HepG2 (cell line): ENCODE measurements at regions not wholly inside any gene's neighbourhood (a gene's known extent, or its start where the extent isn't known, plus 50 kb on each side); places are given as distances from the start of the nearest gene placed in this dataset.

Source experiments
- ATAC-seq: fragments of 200-7000 bp; cut with Tn5 transposase; 3 replicates; pipeline ENCODE4 v1.9.1; 2020; ENCODE audit warnings: mild to moderate bottlenecking, moderate library complexity
- BruUV-seq: library from RNA; stranded (reverse); fragments of 400-500 nt; replicated peaks from 2 replicates; lab custom pipeline; 2021; lab: Mats Ljungman, UMichigan
- CTCF ChIA-PET: fragments of 300-600 bp; formaldehyde crosslinking; extraction: SDS; loops from one replicate; lab custom pipeline; 2021; ENCODE audit warnings: low total read pairs, inconsistent platforms, low intra/inter-chr PET ratio; lab: Yijun Ruan, JAX
- POLR2A ChIA-PET: fragments of 350-600 bp; sonication (Branson Sonifier 250); formaldehyde crosslinking; loops from one replicate; lab custom pipeline; 2020; ENCODE audit warnings: antibody characterized with exemption, inconsistent platforms; lab: Yijun Ruan, JAX
- DNase-seq: peaks from one replicate; pipeline ENCODE4 v3.0.0-alpha.2; 2015; ENCODE audit warnings: low spot score
- FAIRE-seq: peaks from 3 replicates; lab custom pipeline; 2011; peaks lifted over from hg19 to GRCh38; lab: Jason Lieb, UNC
- H2AFZ ChIP-seq: one replicate; pipeline ENCODE4 v1.6.1; 2011; ENCODE audit warnings: low read length, inconsistent platforms
- H3K27ac ChIP-seq: fragments of 300-600 bp; 3 replicates; pipeline ENCODE4 v1.8.0; 2011; ENCODE audit warnings: mixed run types, mild to moderate bottlenecking, mixed read lengths, low read length, inconsistent platforms; ENCODE audit not compliant: insufficient read depth; ENCODE audit errors: extremely low read length
- H3K27me3 ChIP-seq, 2 experiments: fragments of 200-600 bp in 1 of 2; 2 replicates in 1 of 2; 3 replicates in 1 of 2; pipeline versions ENCODE4 v1.6.0 to v1.8.0; 2011; ENCODE audit warnings: low read length in 2 of 2, mild to moderate bottlenecking in 2 of 2, moderate library complexity in 2 of 2, inconsistent platforms in 1 of 2; ENCODE audit not compliant: insufficient read depth in 2 of 2, control insufficient read depth in 1 of 2
- H3K36me3 ChIP-seq, 2 experiments: fragments of 200-600 bp in 1 of 2; replicated peaks in 1 of 2; 2 replicates in 1 of 2; 3 replicates in 1 of 2; pipeline versions ENCODE4 v1.5.1 to v1.8.0; 2011; ENCODE audit warnings: low read length in 2 of 2, inconsistent platforms in 1 of 2; ENCODE audit not compliant: insufficient read depth in 2 of 2, control insufficient read depth in 1 of 2
- H3K4me1 ChIP-seq: 2 replicates; pipeline ENCODE4 v1.5.1; 2012; ENCODE audit warnings: low read length, inconsistent platforms; ENCODE audit not compliant: insufficient read depth
- H3K4me2 ChIP-seq: 2 replicates; pipeline ENCODE4 v1.6.0; 2011; ENCODE audit warnings: low read depth, low read length, inconsistent platforms
- H3K4me3 ChIP-seq, 3 experiments: fragments of 200-600 bp in 1 of 3; sonication (generic), shearing (Covaris generic) in 1 of 3; replicated peaks in 1 of 3; 2 replicates each; pipeline ENCODE4 v1.5.1; 2011 to 2016; ENCODE audit warnings: low read length in 3 of 3, inconsistent platforms in 2 of 3, low read depth in 2 of 3, mild to moderate bottlenecking in 2 of 3, control low read depth in 1 of 3, mixed read lengths in 1 of 3; ENCODE audit not compliant: insufficient read depth in 1 of 3
- H3K79me2 ChIP-seq: one replicate; pipeline ENCODE4 v1.6.1; 2011; ENCODE audit warnings: low read length, inconsistent platforms; ENCODE audit not compliant: insufficient read depth
- H3K9ac ChIP-seq: 2 replicates; pipeline ENCODE4 v1.6.0; 2011; ENCODE audit warnings: mild to moderate bottlenecking, low read depth, low read length, inconsistent platforms; ENCODE audit not compliant: insufficient read depth
- H3K9me3 ChIP-seq: 2 replicates; pipeline ENCODE4 v1.5.1; 2012; ENCODE audit warnings: mild to moderate bottlenecking, low read length
- H4K20me1 ChIP-seq: 2 replicates; pipeline ENCODE4 v1.6.0; 2011; ENCODE audit warnings: inconsistent platforms, mild to moderate bottlenecking, low read length, moderate library complexity; ENCODE audit not compliant: insufficient read depth
- BCL6 ChIP-seq: IDR thresholded peaks from 2 replicates; pipeline ENCODE4 v1.6.1; 2016; ENCODE audit warnings: missing genetic modification reagents, missing compliant biosample characterization
- FOXK1 ChIP-seq: sonication (generic); formaldehyde crosslinking; IDR thresholded peaks from 2 replicates; pipeline ENCODE4 v1.4.0; 2020; ENCODE audit warnings: low read depth, missing genetic modification reagents, borderline replicate concordance
- GATA4 ChIP-seq: sonication (generic); IDR thresholded peaks from 2 replicates; pipeline ENCODE4 v1.6.1; 2016; ENCODE audit warnings: antibody characterized with exemption, low read depth, borderline replicate concordance
- KDM2A ChIP-seq: sonication (generic); formaldehyde crosslinking; IDR thresholded peaks from 2 replicates; pipeline ENCODE4 v1.4.0; 2020; ENCODE audit warnings: low read depth, missing genetic modification reagents, borderline replicate concordance
- REXO4 ChIP-seq: sonication (generic); formaldehyde crosslinking; IDR thresholded peaks from 2 replicates; pipeline ENCODE4 v1.8.0; 2022; ENCODE audit warnings: missing genetic modification reagents, mild to moderate bottlenecking, borderline replicate concordance
- SP5 ChIP-seq: IDR thresholded peaks from 2 replicates; pipeline ENCODE4 v1.6.1; 2016; ENCODE audit warnings: low read depth, borderline replicate concordance
- TAF15 ChIP-seq: fragments of 200-400 bp; formaldehyde crosslinking; IDR thresholded peaks from one replicate; pipeline ENCODE4 v1.6.1; 2018; ENCODE audit warnings: mild to moderate bottlenecking, low read depth, low read length; ENCODE audit not compliant: poor library complexity, severe bottlenecking
- ZNF337 ChIP-seq: sonication (generic); formaldehyde crosslinking; IDR thresholded peaks from 2 replicates; pipeline ENCODE4 v1.5.1; 2020; ENCODE audit warnings: missing genetic modification reagents, low read depth, mild to moderate bottlenecking, borderline replicate concordance
- WGBS: methylation state at CpG from one replicate; pipeline ENCODE4 v1.1.6; 2017; ENCODE audit warnings: low lambda C conversion rate; 5-methylcytosine and 5-hydroxymethylcytosine counted together
- in situ Hi-C: cut with HindIII; loops from 2 replicates; pipeline ENCODE4 v1.10.0; 2017; ENCODE audit warnings: low pct_unique_long_range_greater_than_20kb; ENCODE audit not compliant: extremely low pct_ligation_motif_present
- intact Hi-C: fragments of 100-400 bp; cut with micrococcal nuclease; formaldehyde crosslinking; loops from one replicate; pipeline ENCODE4 v1.10.0; 2022; ENCODE audit not compliant: unreplicated experiment
- TF ChIP-seq, protein P1 (sequence below): sonication (generic); formaldehyde crosslinking; IDR thresholded peaks from 2 replicates; pipeline ENCODE4 v1.5.0; 2020; ENCODE audit warnings: mild to moderate bottlenecking, missing genetic modification reagents
- TF ChIP-seq, protein P2 (sequence below): sonication (generic); formaldehyde crosslinking; IDR thresholded peaks from 2 replicates; pipeline ENCODE4 v1.5.1; 2020; ENCODE audit warnings: missing genetic modification reagents, mild to moderate bottlenecking, borderline replicate concordance
- TF ChIP-seq, protein P3 (sequence below): sonication (generic); formaldehyde crosslinking; conservative IDR thresholded peaks from 2 replicates; pipeline ENCODE4 v1.4.0; 2020; ENCODE audit warnings: missing genetic modification reagents
- TF ChIP-seq, protein P4 (sequence below): sonication (generic); formaldehyde crosslinking; IDR thresholded peaks from 2 replicates; pipeline ENCODE4 v1.4.0; 2020; ENCODE audit warnings: missing genetic modification reagents

DNA sequence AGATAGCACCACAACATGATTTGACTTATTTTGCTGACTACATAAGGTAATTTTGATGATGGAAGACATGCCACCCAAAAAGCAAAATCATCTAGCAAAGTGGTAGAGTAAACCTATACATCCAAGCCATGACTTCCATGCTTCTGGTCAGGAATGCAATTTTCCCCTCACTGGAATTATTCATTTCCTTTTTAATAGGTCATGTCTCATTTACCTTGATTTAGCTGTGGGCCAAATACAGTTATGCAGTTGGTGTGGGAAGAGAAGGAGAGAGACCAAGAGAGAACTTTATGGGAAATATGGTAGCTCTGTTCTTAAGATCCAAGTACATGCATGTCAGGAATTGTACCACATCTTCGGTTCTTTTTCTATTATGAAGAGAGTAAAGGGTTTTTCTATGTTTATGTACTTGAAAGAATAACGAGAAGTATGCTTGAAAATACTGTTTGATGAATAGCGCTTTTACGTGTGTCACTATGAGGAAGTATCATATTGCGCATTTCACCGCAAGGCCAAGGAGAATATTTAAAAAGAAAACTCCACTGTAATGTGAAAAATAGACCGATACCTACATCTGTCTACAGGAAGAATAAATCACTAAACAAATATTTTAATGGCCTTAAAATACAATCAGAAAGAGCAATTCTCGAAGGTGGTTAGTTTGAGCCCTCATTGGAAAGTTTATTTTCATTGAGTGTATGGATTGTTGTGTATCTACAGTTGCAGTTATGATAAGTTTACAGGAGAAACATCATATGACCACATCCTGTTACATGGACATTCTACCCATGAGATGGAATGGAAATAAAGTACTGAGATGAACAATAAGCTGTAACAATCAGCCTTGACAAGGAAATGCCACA, 134.0 kb downstream of the FOXD1 start (continued):
- no peak for TF ChIP-seq REXO4

DNA sequence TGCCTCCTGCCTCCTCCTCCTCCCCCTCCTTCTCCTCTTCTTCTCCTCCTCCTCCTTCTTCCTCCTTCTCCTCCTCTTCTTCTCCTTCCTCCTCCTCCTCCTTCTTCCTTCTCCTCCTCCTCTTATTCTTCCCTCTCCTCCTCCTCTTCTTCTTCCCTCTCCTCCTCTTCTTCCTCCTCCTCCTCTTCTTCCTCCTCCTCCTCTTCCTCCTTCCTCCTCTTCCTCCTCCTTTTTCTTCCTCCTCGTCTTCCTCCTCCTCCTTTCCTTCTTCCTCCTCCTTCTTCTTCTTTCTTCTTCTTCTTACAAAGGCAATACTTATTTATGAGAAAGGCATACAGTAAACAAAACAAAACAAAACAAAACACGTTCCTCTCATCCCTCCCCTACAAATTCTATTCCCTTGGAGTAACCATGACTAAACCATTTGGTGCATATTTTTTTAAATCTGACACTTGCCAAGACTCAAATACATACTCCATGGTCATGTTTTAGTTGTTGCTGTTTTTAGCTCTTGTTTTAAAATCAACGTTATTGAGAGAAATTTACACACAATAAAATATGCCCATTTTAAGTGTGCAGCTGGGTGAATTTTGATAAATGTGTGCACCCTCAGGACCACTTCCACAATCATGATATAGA, 135.6 kb downstream of the FOXD1 start:
- Histone ChIP-seq H3K4me3 (no peak overlapping the region), H3K27me3 (peaks cover 7 to 36% of the 10 kb centered on the region in 2 experiments; a peak in 4 of 5 replicates), H3K9me3 (no peaks in the 10 kb centered on the region), H2AFZ (no peak overlapping the region), H3K4me1 (no peaks in the 10 kb centered on the region), H4K20me1 (no peaks in the 10 kb centered on the region), H3K79me2 (no peaks in the 10 kb centered on the region), H3K36me3 (no peaks in the 10 kb centered on the region), H3K27ac (no peak overlapping the region), H3K4me2 (no peak overlapping the region), H3K9ac (no peak overlapping the region)
- no TSS peak for BruUV-seq
- DNase-seq (no peak), FAIRE-seq (no peak), ATAC-seq (no peak)
- CTCF ChIA-PET = no interaction called here
- POLR2A ChIA-PET = no interaction called here
- in situ Hi-C loops (no loop called here), intact Hi-C loops (no loop called here)
- TF ChIP-seq, protein P1, sequence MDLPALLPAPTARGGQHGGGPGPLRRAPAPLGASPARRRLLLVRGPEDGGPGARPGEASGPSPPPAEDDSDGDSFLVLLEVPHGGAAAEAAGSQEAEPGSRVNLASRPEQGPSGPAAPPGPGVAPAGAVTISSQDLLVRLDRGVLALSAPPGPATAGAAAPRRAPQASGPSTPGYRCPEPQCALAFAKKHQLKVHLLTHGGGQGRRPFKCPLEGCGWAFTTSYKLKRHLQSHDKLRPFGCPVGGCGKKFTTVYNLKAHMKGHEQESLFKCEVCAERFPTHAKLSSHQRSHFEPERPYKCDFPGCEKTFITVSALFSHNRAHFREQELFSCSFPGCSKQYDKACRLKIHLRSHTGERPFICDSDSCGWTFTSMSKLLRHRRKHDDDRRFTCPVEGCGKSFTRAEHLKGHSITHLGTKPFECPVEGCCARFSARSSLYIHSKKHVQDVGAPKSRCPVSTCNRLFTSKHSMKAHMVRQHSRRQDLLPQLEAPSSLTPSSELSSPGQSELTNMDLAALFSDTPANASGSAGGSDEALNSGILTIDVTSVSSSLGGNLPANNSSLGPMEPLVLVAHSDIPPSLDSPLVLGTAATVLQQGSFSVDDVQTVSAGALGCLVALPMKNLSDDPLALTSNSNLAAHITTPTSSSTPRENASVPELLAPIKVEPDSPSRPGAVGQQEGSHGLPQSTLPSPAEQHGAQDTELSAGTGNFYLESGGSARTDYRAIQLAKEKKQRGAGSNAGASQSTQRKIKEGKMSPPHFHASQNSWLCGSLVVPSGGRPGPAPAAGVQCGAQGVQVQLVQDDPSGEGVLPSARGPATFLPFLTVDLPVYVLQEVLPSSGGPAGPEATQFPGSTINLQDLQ = no peak
- TF ChIP-seq GATA4 (no peak), FOXK1 (CRISPR knock-in tag) (no peak), KDM2A (CRISPR knock-in tag) (no peak), TAF15 (no peak), SP5 (CRISPR knock-in tag) (no peak), ZNF337 (CRISPR knock-in tag) (no peak), BCL6 (CRISPR knock-in tag) (no peak)
- TF ChIP-seq, protein P2, sequence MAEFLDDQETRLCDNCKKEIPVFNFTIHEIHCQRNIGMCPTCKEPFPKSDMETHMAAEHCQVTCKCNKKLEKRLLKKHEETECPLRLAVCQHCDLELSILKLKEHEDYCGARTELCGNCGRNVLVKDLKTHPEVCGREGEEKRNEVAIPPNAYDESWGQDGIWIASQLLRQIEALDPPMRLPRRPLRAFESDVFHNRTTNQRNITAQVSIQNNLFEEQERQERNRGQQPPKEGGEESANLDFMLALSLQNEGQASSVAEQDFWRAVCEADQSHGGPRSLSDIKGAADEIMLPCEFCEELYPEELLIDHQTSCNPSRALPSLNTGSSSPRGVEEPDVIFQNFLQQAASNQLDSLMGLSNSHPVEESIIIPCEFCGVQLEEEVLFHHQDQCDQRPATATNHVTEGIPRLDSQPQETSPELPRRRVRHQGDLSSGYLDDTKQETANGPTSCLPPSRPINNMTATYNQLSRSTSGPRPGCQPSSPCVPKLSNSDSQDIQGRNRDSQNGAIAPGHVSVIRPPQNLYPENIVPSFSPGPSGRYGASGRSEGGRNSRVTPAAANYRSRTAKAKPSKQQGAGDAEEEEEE (CRISPR knock-in tag) = no peak
- TF ChIP-seq, protein P3, sequence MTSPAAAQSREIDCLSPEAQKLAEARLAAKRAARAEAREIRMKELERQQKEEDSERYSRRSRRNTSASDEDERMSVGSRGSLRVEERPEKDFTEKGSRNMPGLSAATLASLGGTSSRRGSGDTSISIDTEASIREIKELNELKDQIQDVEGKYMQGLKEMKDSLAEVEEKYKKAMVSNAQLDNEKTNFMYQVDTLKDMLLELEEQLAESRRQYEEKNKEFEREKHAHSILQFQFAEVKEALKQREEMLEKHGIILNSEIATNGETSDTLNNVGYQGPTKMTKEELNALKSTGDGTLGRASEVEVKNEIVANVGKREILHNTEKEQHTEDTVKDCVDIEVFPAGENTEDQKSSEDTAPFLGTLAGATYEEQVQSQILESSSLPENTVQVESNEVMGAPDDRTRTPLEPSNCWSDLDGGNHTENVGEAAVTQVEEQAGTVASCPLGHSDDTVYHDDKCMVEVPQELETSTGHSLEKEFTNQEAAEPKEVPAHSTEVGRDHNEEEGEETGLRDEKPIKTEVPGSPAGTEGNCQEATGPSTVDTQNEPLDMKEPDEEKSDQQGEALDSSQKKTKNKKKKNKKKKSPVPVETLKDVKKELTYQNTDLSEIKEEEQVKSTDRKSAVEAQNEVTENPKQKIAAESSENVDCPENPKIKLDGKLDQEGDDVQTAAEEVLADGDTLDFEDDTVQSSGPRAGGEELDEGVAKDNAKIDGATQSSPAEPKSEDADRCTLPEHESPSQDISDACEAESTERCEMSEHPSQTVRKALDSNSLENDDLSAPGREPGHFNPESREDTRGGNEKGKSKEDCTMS (CRISPR knock-in tag) = no peak
- TF ChIP-seq, protein P4, sequence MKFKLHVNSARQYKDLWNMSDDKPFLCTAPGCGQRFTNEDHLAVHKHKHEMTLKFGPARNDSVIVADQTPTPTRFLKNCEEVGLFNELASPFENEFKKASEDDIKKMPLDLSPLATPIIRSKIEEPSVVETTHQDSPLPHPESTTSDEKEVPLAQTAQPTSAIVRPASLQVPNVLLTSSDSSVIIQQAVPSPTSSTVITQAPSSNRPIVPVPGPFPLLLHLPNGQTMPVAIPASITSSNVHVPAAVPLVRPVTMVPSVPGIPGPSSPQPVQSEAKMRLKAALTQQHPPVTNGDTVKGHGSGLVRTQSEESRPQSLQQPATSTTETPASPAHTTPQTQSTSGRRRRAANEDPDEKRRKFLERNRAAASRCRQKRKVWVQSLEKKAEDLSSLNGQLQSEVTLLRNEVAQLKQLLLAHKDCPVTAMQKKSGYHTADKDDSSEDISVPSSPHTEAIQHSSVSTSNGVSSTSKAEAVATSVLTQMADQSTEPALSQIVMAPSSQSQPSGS (CRISPR knock-in tag) = no peak
- 2% methylated on average over 3 of the region's 3 CpGs for WGBS
